K562 (cell line): ENCODE measurements at regions not wholly inside any gene's neighbourhood (a gene's known extent, or its start where the extent isn't known, plus 50 kb on each side); places are given as distances from the start of the nearest gene placed in this dataset.

ENCODE experiments used
- ATAC-seq: fragments of 200-7000 bp; cut with Tn5 transposase; 3 replicates; pipeline ENCODE4 v1.9.1; 2020; ENCODE audit warnings: moderate library complexity
- BruUV-seq: library from RNA; stranded (reverse); fragments of 400-500 nt; replicated peaks from 2 replicates; lab custom pipeline; 2021; lab: Mats Ljungman, UMichigan
- CTCF ChIA-PET: fragments of 300-600 bp; formaldehyde crosslinking; extraction: SDS; loops from one replicate; lab custom pipeline; 2021; ENCODE audit warnings: low intra/inter-chr PET ratio; lab: Yijun Ruan, JAX
- POLR2A ChIA-PET: fragments of 300-600, 350-650 bp; sonication (Branson Sonifier 250); formaldehyde crosslinking; extraction: SDS; loops from one replicate; lab custom pipeline; 2021; ENCODE audit warnings: antibody characterized with exemption, inconsistent platforms; lab: Yijun Ruan, JAX
- DNase-seq, 4 experiments: peaks; one replicate each; pipeline versions ENCODE4 v3.0.0 to v3.0.0-alpha.2; 2011 to 2018; ENCODE audit warnings: low spot score in 3 of 4, mixed read lengths in 3 of 4; ENCODE audit errors: extremely low read depth in 1 of 4
- FAIRE-seq: peaks from 2 replicates; lab custom pipeline; 2011; peaks lifted over from hg19 to GRCh38; lab: Jason Lieb, UNC
- H2AFZ ChIP-seq: 2 replicates; pipeline ENCODE4 v1.6.0; 2011; ENCODE audit warnings: low read depth, low read length, control low read depth, inconsistent platforms
- H3K27ac ChIP-seq: fragments of 200-600 bp; 3 replicates; pipeline ENCODE4 v1.8.0; 2011; ENCODE audit warnings: low read depth, mild to moderate bottlenecking, control low read depth, inconsistent platforms, low read length, moderate library complexity, mixed read lengths; ENCODE audit errors: extremely low read depth
- H3K27me3 ChIP-seq, 2 experiments: fragments of 300-600 bp in 1 of 2; 2 replicates in 1 of 2; 3 replicates in 1 of 2; pipeline versions ENCODE4 v1.6.0 to v1.8.0; 2011; ENCODE audit warnings: inconsistent platforms in 2 of 2, low read length in 2 of 2, mild to moderate bottlenecking in 1 of 2, mixed read lengths in 1 of 2, moderate library complexity in 1 of 2; ENCODE audit not compliant: control insufficient read depth in 2 of 2, insufficient read depth in 2 of 2
- H3K36me3 ChIP-seq: fragments of 300-600 bp; 3 replicates; pipeline ENCODE4 v1.8.0; 2011; ENCODE audit warnings: mild to moderate bottlenecking, low read length, inconsistent platforms; ENCODE audit not compliant: control insufficient read depth, insufficient read depth
- H3K4me1 ChIP-seq, 2 experiments: fragments of 200-600 bp in 1 of 2; replicated peaks in 1 of 2; 2 replicates in 1 of 2; 3 replicates in 1 of 2; pipeline versions ENCODE4 v1.5.1 to v1.8.0; 2011; ENCODE audit warnings: inconsistent platforms in 2 of 2, low read length in 2 of 2, mild to moderate bottlenecking in 1 of 2, mixed read lengths in 1 of 2, moderate library complexity in 1 of 2; ENCODE audit not compliant: control insufficient read depth in 2 of 2, insufficient read depth in 2 of 2
- H3K4me2 ChIP-seq: 2 replicates; pipeline ENCODE4 v1.6.1; 2011; ENCODE audit warnings: low read length, control low read depth, inconsistent platforms, mixed read lengths; ENCODE audit not compliant: insufficient read depth
- H3K4me3 ChIP-seq: fragments of 200-600 bp; sonication (generic), shearing (Covaris generic); 2 replicates; pipeline ENCODE4 v1.5.1; 2016; ENCODE audit warnings: control low read depth, inconsistent platforms
- H3K79me2 ChIP-seq: fragments of 200-600 bp; 3 replicates; pipeline ENCODE4 v1.8.0; 2011; ENCODE audit warnings: low read length, inconsistent platforms; ENCODE audit not compliant: control insufficient read depth, insufficient read depth
- H3K9ac ChIP-seq, 2 experiments: 2 replicates each; pipeline versions ENCODE4 v1.6.0 to v1.6.1; 2011; ENCODE audit warnings: low read depth in 2 of 2, low read length in 2 of 2, control low read depth in 1 of 2, inconsistent platforms in 1 of 2, mild to moderate bottlenecking in 1 of 2, mixed read lengths in 1 of 2; ENCODE audit not compliant: insufficient read depth in 1 of 2
- H3K9me1 ChIP-seq: one replicate; pipeline ENCODE4 v1.6.0; 2011; ENCODE audit warnings: inconsistent platforms, mild to moderate bottlenecking, low read length, moderate library complexity; ENCODE audit not compliant: control insufficient read depth, insufficient read depth
- H3K9me3 ChIP-seq: replicated peaks from 2 replicates; pipeline ENCODE4 v1.5.1; 2011; ENCODE audit warnings: low read depth, low read length, inconsistent platforms; ENCODE audit not compliant: control insufficient read depth, insufficient read depth
- H4K20me1 ChIP-seq: replicated peaks from 2 replicates; pipeline ENCODE4 v1.6.1; 2011; ENCODE audit warnings: low read length, inconsistent platforms, mixed read lengths; ENCODE audit not compliant: control insufficient read depth, insufficient read depth
- CBX5 ChIP-seq: IDR thresholded peaks from 2 replicates; pipeline ENCODE4 v1.6.1; 2014; ENCODE audit warnings: low read depth, borderline replicate concordance
- FOXA3 ChIP-seq, 2 experiments: fragments of 450-650 bp in 1 of 2; sonication (generic) in 1 of 2; formaldehyde crosslinking; IDR thresholded peaks in 1 of 2; conservative IDR thresholded peaks in 1 of 2; 2 replicates each; pipeline versions ENCODE4 v1.4.0 to v1.8.0; 2020 to 2022; ENCODE audit warnings: mild to moderate bottlenecking in 2 of 2, missing genetic modification reagents in 1 of 2
- FOXK2 ChIP-seq, 2 experiments: fragments of 450-650 bp; IDR thresholded peaks in 1 of 2; conservative IDR thresholded peaks in 1 of 2; 2 replicates each; pipeline ENCODE4 v1.6.1; 2016; ENCODE audit warnings: low read depth in 2 of 2, mild to moderate bottlenecking in 1 of 2
- GABPB1 ChIP-seq: sonication (generic); formaldehyde crosslinking; IDR thresholded peaks from 2 replicates; pipeline ENCODE4 v1.8.0; 2022; ENCODE audit warnings: mild to moderate bottlenecking, missing genetic modification reagents
- TRIM25 ChIP-seq: fragments of 450-650 bp; IDR thresholded peaks from 2 replicates; pipeline ENCODE4 v1.7.0; 2016; ENCODE audit warnings: borderline replicate concordance
- ZNF583 ChIP-seq: fragments of 250-450 bp; sonication (Bioruptor Pico); IDR thresholded peaks from 2 replicates; pipeline ENCODE4 v1.4.0; 2020
- WGBS: fragments of 100-300 bp; shearing (Covaris generic); methylation state at CpG from one replicate; pipeline ENCODE4 v1.1.6; 2016; ENCODE audit warnings: low coverage, mixed read lengths; ENCODE audit not compliant: insufficient coverage; ENCODE audit errors: missing lambda C conversion rate; 5-methylcytosine and 5-hydroxymethylcytosine counted together
- in situ Hi-C: fragments of 300-500 bp; cut with MboI; formaldehyde crosslinking; loops from 4 replicates; pipeline ENCODE4 v1.15.0; 2018; ENCODE audit warnings: inconsistent platforms, mixed read lengths
- intact Hi-C: fragments of 100-400 bp; cut with micrococcal nuclease; formaldehyde crosslinking; loops from 2 replicates; pipeline ENCODE4 v1.14.2; 2022

- TF ChIP-seq TRIM25 (no peak), ZNF583 (CRISPR knock-in tag) (no peak)
Observed at GRCh38 chr5:28165096-28165495, 1126.7 kb upstream of the CDH9 start (continued).

GRCh38 chr5:28164568-28164967 lies 1126.2 kb upstream of the CDH9 start:
- Histone ChIP-seq H3K4me3 (no peak overlapping the region), H3K9ac (no peak overlapping the region), H4K20me1 (no peaks in the 10 kb centered on the region), H2AFZ (no peak overlapping the region), H3K9me3 (no peaks in the 10 kb centered on the region), H3K27ac (no peak overlapping the region), H3K27me3 (no peaks in the 10 kb centered on the region), H3K79me2 (no peaks in the 10 kb centered on the region), H3K4me2 (no peak overlapping the region), H3K9me1 (no peaks in the 10 kb centered on the region), H3K4me1 (no peaks in the 10 kb centered on the region), H3K36me3 (no peaks in the 10 kb centered on the region)
- ATAC-seq (no peak), FAIRE-seq (no peak), DNase-seq (no peak)
- TF ChIP-seq CBX5 (no peak), FOXK2 (conservative IDR thresholded peaks at IDR 0.05 in 1 of 2, IDR thresholded peaks at IDR 0.05 in 1 of 2; ENCODE audit: low read depth in 2 of 2) (no peak), FOXA3 (CRISPR knock-in tag; conservative IDR thresholded peaks at IDR 0.05 in 1 of 2, IDR thresholded peaks at IDR 0.05 in 1 of 2) (no peak), GABPB1 (CRISPR knock-in tag) (no peak)
- WGBS = 0% methylated on average over 2 of the region's 2 CpGs
- no TSS peak for BruUV-seq
- POLR2A ChIA-PET = no interaction called here
- in situ Hi-C loops (no loop called here), intact Hi-C loops (no loop called here)
- CTCF ChIA-PET = no interaction called here
